ENCODE measurements at regions not wholly inside any gene's neighbourhood (a gene's known extent, or its start where the extent isn't known, plus 50 kb on each side); places are given as distances from the start of the nearest gene placed in this dataset.

DNA sequence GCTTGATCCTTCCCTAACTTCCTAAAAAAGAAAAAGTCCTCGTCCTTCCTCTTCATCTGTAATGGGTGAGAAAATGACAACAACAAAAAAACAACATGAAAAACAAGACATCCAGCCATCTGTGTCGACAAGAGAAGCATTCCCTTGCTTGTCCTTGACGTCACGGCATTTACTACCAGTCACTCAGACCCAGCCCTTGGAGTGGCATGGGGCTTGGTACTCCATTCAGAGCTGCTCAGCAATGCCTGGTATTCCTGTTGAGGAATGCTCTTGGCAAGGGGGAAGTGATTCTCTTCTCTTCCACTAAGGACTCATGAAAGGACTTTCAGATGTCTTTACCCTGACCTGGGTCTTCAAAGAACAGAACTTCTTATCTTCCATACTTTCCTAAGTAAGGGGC lies 339.7 kb upstream of the RASGRP1 start:
- no peak for DNase-seq (ENCODE audit: low read depth in 1 of 2, low spot score in 1 of 2)
- Histone ChIP-seq H3K4me1 (no peaks in the 10 kb centered on the region), H3K4me3 (no peak overlapping the region), H3K4me2 (no peak overlapping the region), H3K27ac (no peak overlapping the region), H3K9me3 (peaks cover 2% of the 10 kb centered on the region; the same call in 2 of the 3 replicates)
- CTCF ChIA-PET, result interaction anchor here (0.6 kb wide), 1 partner anchor 300 kb away, joined by 3 read pairs; no protein-coding TSS in a partner anchor
- TF ChIP-seq CEBPB (IDR thresholded peaks at IDR 0.05) (no peak), FOSL2 (IDR thresholded peaks at IDR 0.05) (no peak), FOSL2 (CRISPR knock-in tag; IDR thresholded peaks at IDR 0.05) (no peak), FOXS1 (CRISPR knock-in tag; IDR thresholded peaks at IDR 0.05) (no peak), EHF (CRISPR knock-in tag; IDR thresholded peaks at IDR 0.05) (no peak), POLR2AphosphoS2 (conservative IDR thresholded peaks at IDR 0.05; ENCODE audit: low read length) (no peak), JUN (IDR thresholded peaks at IDR 0.05) (no peak), CHD2 (IDR thresholded peaks at IDR 0.05; ENCODE audit: low read length, partially characterized antibody) (no peak), HEYL (CRISPR knock-in tag; IDR thresholded peaks at IDR 0.05) (no peak), NR3C1 (IDR thresholded peaks at IDR 0.05) (no peak), JUNB (IDR thresholded peaks at IDR 0.05) (no peak), BHLHE40 (IDR thresholded peaks at IDR 0.05; ENCODE audit: low read depth, low read length) (no peak), SMC3 (IDR thresholded peaks at IDR 0.05) (no peak), HDAC2 (IDR thresholded peaks at IDR 0.05) (no peak)
- TF ChIP-seq, protein P1, sequence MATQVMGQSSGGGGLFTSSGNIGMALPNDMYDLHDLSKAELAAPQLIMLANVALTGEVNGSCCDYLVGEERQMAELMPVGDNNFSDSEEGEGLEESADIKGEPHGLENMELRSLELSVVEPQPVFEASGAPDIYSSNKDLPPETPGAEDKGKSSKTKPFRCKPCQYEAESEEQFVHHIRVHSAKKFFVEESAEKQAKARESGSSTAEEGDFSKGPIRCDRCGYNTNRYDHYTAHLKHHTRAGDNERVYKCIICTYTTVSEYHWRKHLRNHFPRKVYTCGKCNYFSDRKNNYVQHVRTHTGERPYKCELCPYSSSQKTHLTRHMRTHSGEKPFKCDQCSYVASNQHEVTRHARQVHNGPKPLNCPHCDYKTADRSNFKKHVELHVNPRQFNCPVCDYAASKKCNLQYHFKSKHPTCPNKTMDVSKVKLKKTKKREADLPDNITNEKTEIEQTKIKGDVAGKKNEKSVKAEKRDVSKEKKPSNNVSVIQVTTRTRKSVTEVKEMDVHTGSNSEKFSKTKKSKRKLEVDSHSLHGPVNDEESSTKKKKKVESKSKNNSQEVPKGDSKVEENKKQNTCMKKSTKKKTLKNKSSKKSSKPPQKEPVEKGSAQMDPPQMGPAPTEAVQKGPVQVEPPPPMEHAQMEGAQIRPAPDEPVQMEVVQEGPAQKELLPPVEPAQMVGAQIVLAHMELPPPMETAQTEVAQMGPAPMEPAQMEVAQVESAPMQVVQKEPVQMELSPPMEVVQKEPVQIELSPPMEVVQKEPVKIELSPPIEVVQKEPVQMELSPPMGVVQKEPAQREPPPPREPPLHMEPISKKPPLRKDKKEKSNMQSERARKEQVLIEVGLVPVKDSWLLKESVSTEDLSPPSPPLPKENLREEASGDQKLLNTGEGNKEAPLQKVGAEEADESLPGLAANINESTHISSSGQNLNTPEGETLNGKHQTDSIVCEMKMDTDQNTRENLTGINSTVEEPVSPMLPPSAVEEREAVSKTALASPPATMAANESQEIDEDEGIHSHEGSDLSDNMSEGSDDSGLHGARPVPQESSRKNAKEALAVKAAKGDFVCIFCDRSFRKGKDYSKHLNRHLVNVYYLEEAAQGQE (IDR thresholded peaks at IDR 0.05), result no peak
- TF ChIP-seq, protein P2, sequence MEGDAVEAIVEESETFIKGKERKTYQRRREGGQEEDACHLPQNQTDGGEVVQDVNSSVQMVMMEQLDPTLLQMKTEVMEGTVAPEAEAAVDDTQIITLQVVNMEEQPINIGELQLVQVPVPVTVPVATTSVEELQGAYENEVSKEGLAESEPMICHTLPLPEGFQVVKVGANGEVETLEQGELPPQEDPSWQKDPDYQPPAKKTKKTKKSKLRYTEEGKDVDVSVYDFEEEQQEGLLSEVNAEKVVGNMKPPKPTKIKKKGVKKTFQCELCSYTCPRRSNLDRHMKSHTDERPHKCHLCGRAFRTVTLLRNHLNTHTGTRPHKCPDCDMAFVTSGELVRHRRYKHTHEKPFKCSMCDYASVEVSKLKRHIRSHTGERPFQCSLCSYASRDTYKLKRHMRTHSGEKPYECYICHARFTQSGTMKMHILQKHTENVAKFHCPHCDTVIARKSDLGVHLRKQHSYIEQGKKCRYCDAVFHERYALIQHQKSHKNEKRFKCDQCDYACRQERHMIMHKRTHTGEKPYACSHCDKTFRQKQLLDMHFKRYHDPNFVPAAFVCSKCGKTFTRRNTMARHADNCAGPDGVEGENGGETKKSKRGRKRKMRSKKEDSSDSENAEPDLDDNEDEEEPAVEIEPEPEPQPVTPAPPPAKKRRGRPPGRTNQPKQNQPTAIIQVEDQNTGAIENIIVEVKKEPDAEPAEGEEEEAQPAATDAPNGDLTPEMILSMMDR (IDR thresholded peaks at IDR 0.05), result no peak
- TF ChIP-seq, protein P3, sequence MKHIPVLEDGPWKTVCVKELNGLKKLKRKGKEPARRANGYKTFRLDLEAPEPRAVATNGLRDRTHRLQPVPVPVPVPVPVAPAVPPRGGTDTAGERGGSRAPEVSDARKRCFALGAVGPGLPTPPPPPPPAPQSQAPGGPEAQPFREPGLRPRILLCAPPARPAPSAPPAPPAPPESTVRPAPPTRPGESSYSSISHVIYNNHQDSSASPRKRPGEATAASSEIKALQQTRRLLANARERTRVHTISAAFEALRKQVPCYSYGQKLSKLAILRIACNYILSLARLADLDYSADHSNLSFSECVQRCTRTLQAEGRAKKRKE (CRISPR knock-in tag; IDR thresholded peaks at IDR 0.05; ENCODE audit: low read depth), result no peak
- ATAC-seq, result no peak
- 78% methylated on average over 4 of the region's 4 CpGs for WGBS (ENCODE audit: missing lambda C conversion rate)
- no peak for FAIRE-seq
- POLR2A ChIA-PET, result no interaction called here

DNA sequence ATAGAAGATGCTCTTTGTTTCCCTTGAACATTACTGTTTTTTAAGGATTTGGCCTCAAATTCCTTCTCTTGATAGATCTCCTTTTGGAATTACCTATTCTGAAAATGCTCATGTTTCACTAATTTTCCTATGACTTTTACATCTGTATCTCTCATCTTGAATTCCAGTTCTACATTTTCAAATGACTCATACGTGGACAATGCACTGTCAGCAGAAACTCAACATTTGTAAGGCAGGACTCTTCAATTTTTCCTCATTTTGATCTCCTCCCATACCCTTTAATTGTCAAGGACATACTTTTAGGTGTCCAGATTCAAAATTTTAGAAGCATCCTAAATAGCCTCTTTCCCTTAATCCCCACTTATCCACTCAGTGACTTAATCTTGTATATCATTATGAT lies 341.0 kb upstream of the RASGRP1 start:
- ChIA-PET CTCF (no interaction called here), POLR2A (no interaction called here)
- no peak for TF ChIP-seq PHF8 (IDR thresholded peaks at IDR 0.05; ENCODE audit: borderline replicate concordance, low read depth)
- no peak for TF ChIP-seq FOXS1 (CRISPR knock-in tag; IDR thresholded peaks at IDR 0.05)
- TF ChIP-seq MAFK (IDR thresholded peaks at IDR 0.05; ENCODE audit: partially characterized antibody), result peak; percentile 82
- no peak for ATAC-seq
- no peak overlapping the region for H3K27ac ChIP-seq
- no peak for FAIRE-seq
- H3K4me3 ChIP-seq, result no peak overlapping the region
- H3K4me2 ChIP-seq, result no peak overlapping the region
- H3K9me3 ChIP-seq, result peaks cover 2% of the 10 kb centered on the region; the same call in 2 of the 3 replicates
- no peaks in the 10 kb centered on the region for H3K4me1 ChIP-seq
- no peak for DNase-seq (ENCODE audit: low read depth in 1 of 2, low spot score in 1 of 2)
- 46% methylated on average over 1 of the region's 1 CpG for WGBS (ENCODE audit: missing lambda C conversion rate)

DNA sequence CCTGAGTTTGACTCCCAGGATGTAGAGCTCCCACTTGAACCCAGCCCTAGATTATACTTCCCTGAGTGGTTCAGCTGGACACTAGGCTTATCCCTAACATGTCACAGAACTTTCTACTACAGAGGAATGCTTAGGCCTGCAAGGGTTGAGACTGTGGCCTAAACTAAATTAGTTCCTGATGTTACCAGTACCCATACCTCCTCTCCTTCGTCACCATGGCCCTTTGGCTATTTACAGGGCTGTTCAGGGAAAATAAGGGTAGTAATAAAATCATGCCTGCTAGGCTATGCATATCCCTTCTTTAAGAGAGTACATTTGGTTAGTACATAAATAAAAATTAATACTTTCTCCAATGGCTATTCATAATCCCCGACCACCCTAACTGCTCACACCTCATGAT lies 356.4 kb upstream of the RASGRP1 start:
- no peak overlapping the region for H3K27ac ChIP-seq
- POLR2A ChIA-PET, result no interaction called here
- no peaks in the 10 kb centered on the region for H3K4me1 ChIP-seq
- no peak for FAIRE-seq
- no peak for ATAC-seq
- 93% methylated on average over 2 of the region's 2 CpGs for WGBS (ENCODE audit: missing lambda C conversion rate)
- no peaks in the 10 kb centered on the region for H3K9me3 ChIP-seq
- H3K4me3 ChIP-seq, result no peak overlapping the region
- CTCF ChIA-PET, result no interaction called here
- no peak overlapping the region for H3K4me2 ChIP-seq
- no peak for DNase-seq (ENCODE audit: low read depth in 1 of 2, low spot score in 1 of 2)
- no peak for TF ChIP-seq EP300 (IDR thresholded peaks at IDR 0.05)
- no peak for TF ChIP-seq FOSB (CRISPR knock-in tag; IDR thresholded peaks at IDR 0.05)
- TF ChIP-seq CHD2 (IDR thresholded peaks at IDR 0.05; ENCODE audit: low read length, partially characterized antibody), result no peak
- no peak for TF ChIP-seq CEBPB (IDR thresholded peaks at IDR 0.05)
- TF ChIP-seq JUNB (IDR thresholded peaks at IDR 0.05), result no peak
- no peak for TF ChIP-seq POLR2AphosphoS2 (conservative IDR thresholded peaks at IDR 0.05; ENCODE audit: low read length)
- TF ChIP-seq, protein P2 (IDR thresholded peaks at IDR 0.05), result no peak
- TF ChIP-seq, protein P4, sequence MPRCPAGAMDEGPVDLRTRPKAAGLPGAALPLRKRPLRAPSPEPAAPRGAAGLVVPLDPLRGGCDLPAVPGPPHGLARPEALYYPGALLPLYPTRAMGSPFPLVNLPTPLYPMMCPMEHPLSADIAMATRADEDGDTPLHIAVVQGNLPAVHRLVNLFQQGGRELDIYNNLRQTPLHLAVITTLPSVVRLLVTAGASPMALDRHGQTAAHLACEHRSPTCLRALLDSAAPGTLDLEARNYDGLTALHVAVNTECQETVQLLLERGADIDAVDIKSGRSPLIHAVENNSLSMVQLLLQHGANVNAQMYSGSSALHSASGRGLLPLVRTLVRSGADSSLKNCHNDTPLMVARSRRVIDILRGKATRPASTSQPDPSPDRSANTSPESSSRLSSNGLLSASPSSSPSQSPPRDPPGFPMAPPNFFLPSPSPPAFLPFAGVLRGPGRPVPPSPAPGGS (IDR thresholded peaks at IDR 0.05), result no peak
- TF ChIP-seq RCOR1 (IDR thresholded peaks at IDR 0.05; ENCODE audit: low read depth, low read length), result no peak
- TF ChIP-seq EHMT2 (IDR thresholded peaks at IDR 0.05; ENCODE audit: low read depth), result no peak
- TF ChIP-seq ZSCAN20 (CRISPR knock-in tag; IDR thresholded peaks at IDR 0.05), result no peak
- no peak for TF ChIP-seq NPAS2 (CRISPR knock-in tag; IDR thresholded peaks at IDR 0.05; ENCODE audit: borderline replicate concordance)

Data from A549 (cell line).